Heart right ventricle (tissue), 16 donors: ENCODE measurements at regions not wholly inside any gene's neighbourhood (a gene's known extent, or its start where the extent isn't known, plus 50 kb on each side); places are given as distances from the start of the nearest gene placed in this dataset.
A peak's percentile ranks its signal among the peaks of the same experiment; 100 is the strongest.
"Not testable (repeated sequence)": the region's sequence is repeated elsewhere in the genome, so short reads cannot be mapped to it uniquely, and the experiment has no call there.

ENCODE experiments used
- ATAC-seq, 8 donors: fragments of 200-7000 bp; cut with Tn5 transposase; one replicate each; pipeline ENCODE4 v1.9.1; 2020; ENCODE audit warnings: mild to moderate bottlenecking in 8 of 8, moderate library complexity in 8 of 8, moderate number of reproducible peaks in 1 of 8
- DNase-seq, 2 donors: peaks; one replicate each; pipeline ENCODE4 v3.0.0-alpha.2; 2020
- H3K27ac ChIP-seq, 10 donors: fragments of 200-600 bp; sonication (generic) in 2 of 10; one replicate each; pipeline versions ENCODE4 v1.5.0 to v1.8.0; 2020 to 2022; ENCODE audit warnings: mild to moderate bottlenecking in 3 of 10
- H3K27me3 ChIP-seq, 7 donors: fragments of 200-600 bp; one replicate each; pipeline ENCODE4 v1.8.0; 2021 to 2022; ENCODE audit warnings: mild to moderate bottlenecking in 2 of 7
- H3K36me3 ChIP-seq, 9 donors: fragments of 200-600 bp; sonication (generic) in 1 of 9; one replicate each; pipeline versions ENCODE4 v1.5.0 to v1.8.0; 2020 to 2022; ENCODE audit warnings: mild to moderate bottlenecking in 2 of 9
- H3K4me1 ChIP-seq, 9 donors: fragments of 200-600 bp; sonication (generic) in 1 of 9; one replicate each; pipeline versions ENCODE4 v1.5.0 to v1.8.0; 2020 to 2022; ENCODE audit warnings: mild to moderate bottlenecking in 4 of 9
- H3K4me3 ChIP-seq, 10 donors: fragments of 200-600 bp; sonication (generic) in 2 of 10; one replicate each; pipeline versions ENCODE4 v1.5.0 to v1.8.0; 2020 to 2022; ENCODE audit warnings: mild to moderate bottlenecking in 7 of 10, moderate library complexity in 2 of 10
- H3K9me3 ChIP-seq, 11 donors: fragments of 200-600 bp in 10 of 11; sonication (generic) in 2 of 11; one replicate each; pipeline versions ENCODE4 v1.5.0 to v1.8.0; 2013 to 2022; ENCODE audit warnings: mild to moderate bottlenecking in 2 of 11, control low read depth in 1 of 11, moderate library complexity in 1 of 11
- WGBS, 2 donors: extraction: QIAGEN DNeasy Blood & Tissue Kit; methylation state at CpG; one replicate each; pipeline ENCODE4 v1.1.7; 2013; ENCODE audit warnings: inconsistent platforms in 1 of 2; 5-methylcytosine and 5-hydroxymethylcytosine counted together
- intact Hi-C, 10 donors: fragments of 100-400 bp; cut with DNase I; formaldehyde crosslinking; loops; one replicate each; pipeline versions ENCODE4 v1.11.1 to v1.14.2; 2022
- TF ChIP-seq, protein P1 (sequence below), 9 donors: fragments of 200-600 bp; sonication (generic) in 2 of 9; IDR thresholded peaks; one replicate each; pipeline versions ENCODE4 v1.5.0 to v1.8.0; 2021 to 2022; ENCODE audit warnings: antibody characterized with exemption in 9 of 9, mild to moderate bottlenecking in 5 of 9, moderate library complexity in 1 of 9
- donor health status: Arrhythmogenic right ventricular cardiomyopathy.
- donor health status: ischemic (EF 13 %, LVEDD 7.1; RV severe dilation, severe dysfunction).
- donor health status: healthy with polysubstance abuse.
- donor health status: DM: no; HTN: yes; CAD: no.
- donor health status: DM: no; HTN: no; CAD: no.
- donor health status: ischemic (EF 25% LVEDD 6.9; RV normal size, moderate dysfunction).
- donor health status: ischemic (EF 25% LVEDD 5.7; RV mildly dilated, moderate dysfunction).
- donor health status: healthy.
- donor health status: DM: yes; HTN: yes; CAD: no.
- donor health status: Ischemic cardiomyopathy.
- donor health status: ischemic (EF 35%, LVEDD 5.7; RV mildly dilated, moderate dysfunction).
- donor health status: nonischemic (EF 11% LVEDD 7.7; RV severe dilation, severe dysfunction).
- donor health status: DM: yes; HTN: yes; CAD: no.
- donor health status: PGD.
- donor health status: ischemic (EF 29% LVEDD 5.4; RV normal size, mild dysfunction).
- donor health status: nonischemic (EF 23%, LVEDD 6.1; RV moderate dilation, normal function).

DNA sequence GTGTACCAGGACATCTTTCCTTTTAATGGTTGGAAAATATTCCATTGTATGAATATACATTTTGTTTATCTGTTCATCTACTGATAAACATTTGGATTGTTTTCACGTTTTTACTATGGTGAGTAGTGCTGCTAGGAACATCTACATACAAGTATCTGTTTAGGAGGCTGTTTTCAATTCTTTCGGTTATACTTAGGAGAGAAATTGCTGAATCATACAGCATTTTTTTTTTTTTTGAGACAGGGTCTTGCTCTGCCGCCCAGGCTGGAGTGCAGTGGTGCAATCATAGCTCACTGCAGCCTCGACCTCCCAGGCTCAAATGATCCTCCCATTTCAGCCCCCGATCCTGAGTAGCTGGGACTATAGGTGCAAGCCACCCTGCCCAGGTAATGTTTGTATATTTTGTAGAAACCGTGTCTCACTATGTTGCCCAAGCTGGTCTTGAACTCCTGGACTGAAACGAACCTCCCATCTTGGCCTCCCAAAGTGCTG is 122.9 kb downstream of the CRLF3 start:
- H3K4me1 ChIP-seq, result peaks cover 0 to 12% (median 2%) of the 10 kb centered on the region in 9 donors
- peaks cover 0 to 64% (median 47%) of the 10 kb centered on the region in 7 donors for H3K27me3 ChIP-seq
- intact Hi-C loops, result no loop called here
- 73 to 78% methylated on average over 7 of the region's 7 CpGs for WGBS, 2 donors
- DNase-seq (no peak), ATAC-seq (no peak)
- no peaks in the 10 kb centered on the region for H3K9me3 ChIP-seq
- no peaks in the 10 kb centered on the region for H3K36me3 ChIP-seq
- no peak overlapping the region for H3K27ac ChIP-seq
- TF ChIP-seq, protein P1, sequence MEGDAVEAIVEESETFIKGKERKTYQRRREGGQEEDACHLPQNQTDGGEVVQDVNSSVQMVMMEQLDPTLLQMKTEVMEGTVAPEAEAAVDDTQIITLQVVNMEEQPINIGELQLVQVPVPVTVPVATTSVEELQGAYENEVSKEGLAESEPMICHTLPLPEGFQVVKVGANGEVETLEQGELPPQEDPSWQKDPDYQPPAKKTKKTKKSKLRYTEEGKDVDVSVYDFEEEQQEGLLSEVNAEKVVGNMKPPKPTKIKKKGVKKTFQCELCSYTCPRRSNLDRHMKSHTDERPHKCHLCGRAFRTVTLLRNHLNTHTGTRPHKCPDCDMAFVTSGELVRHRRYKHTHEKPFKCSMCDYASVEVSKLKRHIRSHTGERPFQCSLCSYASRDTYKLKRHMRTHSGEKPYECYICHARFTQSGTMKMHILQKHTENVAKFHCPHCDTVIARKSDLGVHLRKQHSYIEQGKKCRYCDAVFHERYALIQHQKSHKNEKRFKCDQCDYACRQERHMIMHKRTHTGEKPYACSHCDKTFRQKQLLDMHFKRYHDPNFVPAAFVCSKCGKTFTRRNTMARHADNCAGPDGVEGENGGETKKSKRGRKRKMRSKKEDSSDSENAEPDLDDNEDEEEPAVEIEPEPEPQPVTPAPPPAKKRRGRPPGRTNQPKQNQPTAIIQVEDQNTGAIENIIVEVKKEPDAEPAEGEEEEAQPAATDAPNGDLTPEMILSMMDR (IDR thresholded peaks at IDR 0.05), result no peak
- no peak overlapping the region for H3K4me3 ChIP-seq

DNA sequence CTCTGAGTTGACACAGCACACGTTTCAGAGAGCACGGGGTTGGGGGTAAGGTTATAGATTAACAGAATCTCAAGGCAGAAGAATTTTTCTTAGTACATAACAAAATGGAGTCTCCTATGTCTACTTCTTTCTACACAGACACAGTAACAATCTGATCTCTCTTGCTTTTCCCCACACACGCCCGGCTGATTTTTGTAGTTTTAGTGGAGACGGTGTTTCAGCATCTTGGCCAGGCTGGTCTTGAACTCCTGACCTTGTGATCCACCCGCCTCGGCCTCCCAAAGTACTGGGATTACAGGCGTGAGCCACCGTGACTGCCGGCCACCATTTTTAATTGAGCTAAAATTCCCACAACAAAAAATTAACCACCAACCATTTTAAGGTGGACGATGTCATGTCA is 123.7 kb downstream of the CRLF3 start:
- H3K9me3 ChIP-seq, H3K4me3 ChIP-seq, H3K36me3 ChIP-seq, H3K27ac ChIP-seq, DNase-seq, H3K4me1 ChIP-seq, intact Hi-C loops, ATAC-seq: not testable (repeated sequence)
- H3K27me3 ChIP-seq, result peaks cover 0 to 61% (median 47%) of the 10 kb centered on the region in 7 donors
- 62 to 64% methylated on average over 9 of the region's 11 CpGs for WGBS, 2 donors

DNA sequence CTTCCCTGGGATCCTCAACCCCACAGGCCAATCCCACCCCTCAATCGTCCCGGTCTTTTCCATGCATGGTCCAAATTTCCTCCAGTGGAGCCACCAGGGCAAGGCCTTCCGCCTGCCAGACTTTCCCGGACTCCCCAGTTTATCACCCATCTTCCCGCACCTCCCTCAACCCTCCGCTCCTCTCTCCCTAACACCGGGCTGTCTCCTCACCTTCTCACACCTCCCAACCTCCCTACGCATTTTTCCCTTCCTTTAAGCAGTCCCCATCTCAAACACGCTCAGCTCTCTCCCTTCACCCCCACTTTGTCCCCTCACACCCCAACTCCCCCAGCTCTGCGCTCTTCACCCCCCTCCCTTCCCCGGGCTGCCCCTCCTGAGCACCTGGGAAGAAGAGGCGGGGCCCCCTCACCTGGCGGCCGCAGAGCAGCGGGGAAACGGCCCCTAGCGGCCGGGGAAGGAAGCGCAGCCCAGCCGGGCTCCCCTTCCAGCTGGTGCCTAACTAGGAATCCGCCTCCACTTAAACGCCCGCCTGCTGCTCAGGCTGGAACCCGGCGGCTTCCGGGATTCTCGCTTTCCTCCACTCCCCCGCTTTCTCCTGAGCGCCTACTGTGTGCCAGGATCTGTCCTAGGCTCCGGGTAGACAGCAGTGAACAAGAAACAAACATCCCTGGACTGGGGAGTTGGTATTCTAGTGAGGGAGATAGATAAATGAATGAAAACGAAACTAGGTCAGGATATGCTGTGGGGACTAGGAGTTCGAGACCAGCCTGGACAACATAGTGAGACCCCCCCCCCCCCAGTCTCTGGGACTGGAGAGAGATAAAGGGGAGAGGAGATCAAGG is 126.7 kb downstream of the CRLF3 start:
- 5 to 9% methylated on average over 31 to 32 of the region's 32 CpGs for WGBS, 2 donors
- DNase-seq, result peak; percentile 32 to 64
- H3K4me3 ChIP-seq, result peak overlapping the region in 7 of 10 donors; percentile 8 to 42 (median 31)
- peaks cover 0 to 13% (median 0%) of the 10 kb centered on the region in 9 donors for H3K4me1 ChIP-seq
- H3K9me3 ChIP-seq, intact Hi-C loops, H3K27ac ChIP-seq, H3K36me3 ChIP-seq: not testable (repeated sequence)
- H3K27me3 ChIP-seq, result peaks cover 0 to 50% (median 27%) of the 10 kb centered on the region in 7 donors
- peak; percentile 79 to 93 (median 86) for ATAC-seq
- TF ChIP-seq, protein P1 (IDR thresholded peaks at IDR 0.05), result peak; percentile 65 to 91 (median 83)

DNA sequence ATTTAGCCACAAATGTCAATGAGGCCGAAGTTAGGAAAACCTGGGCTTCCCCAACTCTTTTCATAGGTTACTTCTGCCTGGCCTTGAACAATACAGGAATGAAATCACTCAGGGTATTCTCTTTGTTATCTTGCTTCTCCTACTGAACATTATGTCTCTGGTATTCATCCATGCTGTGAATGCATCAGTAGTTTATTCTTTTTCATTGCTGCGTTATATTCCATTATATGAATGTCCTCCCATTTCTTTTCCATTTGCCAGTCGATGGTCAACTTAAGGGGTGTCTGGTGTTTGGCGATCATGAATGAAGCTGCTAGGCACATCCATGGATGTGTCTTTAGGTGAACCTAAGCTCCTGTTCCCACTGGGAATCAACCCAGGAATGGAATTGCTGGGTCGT is 128.3 kb downstream of the CRLF3 start:
- peaks cover 0 to 41% (median 18%) of the 10 kb centered on the region in 7 donors for H3K27me3 ChIP-seq

DNA sequence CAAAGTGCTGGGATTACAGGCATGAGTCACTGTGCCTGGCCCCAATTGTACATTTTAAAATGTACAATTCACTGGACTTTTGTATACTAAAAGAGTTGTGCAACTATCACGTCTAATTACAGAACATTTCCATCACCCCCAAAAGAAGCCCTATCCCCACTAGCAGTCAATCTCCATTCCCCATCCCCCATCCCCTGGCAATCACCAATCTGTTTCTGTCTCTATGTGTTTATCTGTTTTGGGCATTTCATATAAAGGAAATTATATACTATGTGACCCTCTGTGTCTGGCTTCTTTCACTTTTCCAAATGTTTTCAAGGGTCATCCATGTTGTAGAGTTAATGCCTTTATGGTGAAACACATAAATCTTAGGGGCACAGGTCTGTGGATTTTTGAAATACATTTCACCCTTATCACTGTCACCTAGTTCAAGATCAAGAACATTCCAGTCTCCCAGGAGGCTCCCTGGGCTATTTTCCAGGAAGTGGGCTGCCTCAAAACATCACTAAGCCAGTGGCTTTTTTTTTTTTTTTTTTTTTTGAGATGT is 129.2 kb downstream of the CRLF3 start:
- H3K27ac ChIP-seq, ATAC-seq, H3K4me3 ChIP-seq, DNase-seq, H3K36me3 ChIP-seq, H3K9me3 ChIP-seq, intact Hi-C loops: not testable (repeated sequence)
- Histone ChIP-seq H3K27me3 (peaks cover 0 to 36% (median 14%) of the 10 kb centered on the region in 7 donors), H3K4me1 (peaks cover 0 to 13% (median 0%) of the 10 kb centered on the region in 9 donors)
- WGBS, 2 donors, result 80 to 89% methylated on average over 1 of the region's 1 CpG

More for the DNA sequence above, 128.3 kb downstream of the CRLF3 start:
- Histone ChIP-seq H3K9me3 (no peaks in the 10 kb centered on the region), H3K36me3 (no peaks in the 10 kb centered on the region), H3K4me1 (peaks cover 0 to 13% (median 0%) of the 10 kb centered on the region in 9 donors), H3K4me3 (no peak overlapping the region), H3K27ac (no peak overlapping the region)
- intact Hi-C loops, result no loop called here
- TF ChIP-seq, protein P1 (IDR thresholded peaks at IDR 0.05), result no peak
- ATAC-seq, result no peak
- WGBS, 2 donors, result 94 to 95% methylated on average over 5 of the region's 5 CpGs
- no peak for DNase-seq
